Nephron (organoid): ENCODE measurements at regions not wholly inside any gene's neighbourhood (a gene's known extent, or its start where the extent isn't known, plus 50 kb on each side); places are given as distances from the start of the nearest gene placed in this dataset.

Source experiments
- H3K27ac Mint-ChIP-seq, 3 experiments: 2 replicates each; pipeline ENCODE4 v1.8.0; 2020; ENCODE audit warnings: mixed read lengths in 3 of 3, mild to moderate bottlenecking in 2 of 3, moderate library complexity in 1 of 3
- H3K27me3 Mint-ChIP-seq: 2 replicates; pipeline ENCODE4 v1.8.0; 2021; ENCODE audit warnings: low read depth, mild to moderate bottlenecking, moderate library complexity, mixed read lengths
- H3K36me3 Mint-ChIP-seq: 2 replicates; pipeline ENCODE4 v1.8.0; 2020; ENCODE audit warnings: low read depth, mixed read lengths
- H3K4me1 Mint-ChIP-seq: 2 replicates; pipeline ENCODE4 v1.8.0; 2020; ENCODE audit warnings: mixed read lengths
- H3K4me3 Mint-ChIP-seq, 3 experiments: 2 replicates each; pipeline ENCODE4 v1.8.0; 2020; ENCODE audit warnings: mild to moderate bottlenecking in 3 of 3, mixed read lengths in 3 of 3, moderate library complexity in 2 of 3
- H3K9me3 Mint-ChIP-seq: 2 replicates; pipeline ENCODE4 v1.8.0; 2020; ENCODE audit warnings: mixed read lengths
- TF ChIP-seq, protein P1 (sequence below), 3 experiments: fragments of 200-600 bp; sonication (generic); IDR thresholded peaks; one replicate each; pipeline ENCODE4 v1.5.0; 2021; ENCODE audit warnings: antibody characterized with exemption in 3 of 3; ENCODE audit not compliant: unreplicated experiment in 3 of 3

DNA sequence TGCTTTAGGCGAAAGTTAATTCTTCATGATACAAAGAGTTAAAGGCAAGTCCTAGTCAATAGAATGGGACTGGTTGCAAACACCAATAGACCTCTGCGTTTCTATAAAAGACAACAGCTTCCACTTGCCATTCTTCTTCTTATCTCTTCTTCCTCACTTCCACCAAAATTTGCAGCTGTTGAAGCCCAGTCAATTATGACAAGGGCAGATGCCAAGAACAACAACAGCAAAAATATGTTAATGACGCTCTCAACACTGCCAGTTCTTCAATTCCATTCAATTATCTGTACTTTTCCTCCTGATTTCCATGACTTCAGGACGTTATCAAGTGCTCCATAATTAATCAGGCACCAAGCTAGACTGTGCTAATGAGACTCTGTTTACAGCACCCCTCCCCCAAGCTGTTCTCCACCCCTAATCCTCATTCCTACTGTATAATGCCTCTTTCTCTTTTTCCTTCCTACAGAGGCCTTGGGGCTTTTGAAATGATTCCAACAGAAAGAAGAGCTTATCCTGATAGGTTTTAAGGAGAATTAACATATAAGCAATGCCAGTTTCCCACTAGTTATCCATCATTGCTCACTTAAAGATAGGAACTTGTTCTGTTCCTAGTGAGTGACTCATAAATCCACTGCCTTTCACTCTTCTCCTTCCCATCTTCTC is 1160.5 kb downstream of the IGSF11 start:
- H3K27ac Mint-ChIP-seq = peak overlapping the region; percentile 5 to 74 (median 69)
- no peaks in the 10 kb centered on the region for H3K27me3 Mint-ChIP-seq
- H3K4me3 Mint-ChIP-seq = no peak overlapping the region
- H3K36me3 Mint-ChIP-seq = no peaks in the 10 kb centered on the region
- no peaks in the 10 kb centered on the region for H3K9me3 Mint-ChIP-seq
- peaks cover 24% of the 10 kb centered on the region for H3K4me1 Mint-ChIP-seq
- TF ChIP-seq, protein P1, sequence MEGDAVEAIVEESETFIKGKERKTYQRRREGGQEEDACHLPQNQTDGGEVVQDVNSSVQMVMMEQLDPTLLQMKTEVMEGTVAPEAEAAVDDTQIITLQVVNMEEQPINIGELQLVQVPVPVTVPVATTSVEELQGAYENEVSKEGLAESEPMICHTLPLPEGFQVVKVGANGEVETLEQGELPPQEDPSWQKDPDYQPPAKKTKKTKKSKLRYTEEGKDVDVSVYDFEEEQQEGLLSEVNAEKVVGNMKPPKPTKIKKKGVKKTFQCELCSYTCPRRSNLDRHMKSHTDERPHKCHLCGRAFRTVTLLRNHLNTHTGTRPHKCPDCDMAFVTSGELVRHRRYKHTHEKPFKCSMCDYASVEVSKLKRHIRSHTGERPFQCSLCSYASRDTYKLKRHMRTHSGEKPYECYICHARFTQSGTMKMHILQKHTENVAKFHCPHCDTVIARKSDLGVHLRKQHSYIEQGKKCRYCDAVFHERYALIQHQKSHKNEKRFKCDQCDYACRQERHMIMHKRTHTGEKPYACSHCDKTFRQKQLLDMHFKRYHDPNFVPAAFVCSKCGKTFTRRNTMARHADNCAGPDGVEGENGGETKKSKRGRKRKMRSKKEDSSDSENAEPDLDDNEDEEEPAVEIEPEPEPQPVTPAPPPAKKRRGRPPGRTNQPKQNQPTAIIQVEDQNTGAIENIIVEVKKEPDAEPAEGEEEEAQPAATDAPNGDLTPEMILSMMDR (IDR thresholded peaks at IDR 0.05; ENCODE audit: unreplicated experiment in 3 of 3) = no peak

DNA sequence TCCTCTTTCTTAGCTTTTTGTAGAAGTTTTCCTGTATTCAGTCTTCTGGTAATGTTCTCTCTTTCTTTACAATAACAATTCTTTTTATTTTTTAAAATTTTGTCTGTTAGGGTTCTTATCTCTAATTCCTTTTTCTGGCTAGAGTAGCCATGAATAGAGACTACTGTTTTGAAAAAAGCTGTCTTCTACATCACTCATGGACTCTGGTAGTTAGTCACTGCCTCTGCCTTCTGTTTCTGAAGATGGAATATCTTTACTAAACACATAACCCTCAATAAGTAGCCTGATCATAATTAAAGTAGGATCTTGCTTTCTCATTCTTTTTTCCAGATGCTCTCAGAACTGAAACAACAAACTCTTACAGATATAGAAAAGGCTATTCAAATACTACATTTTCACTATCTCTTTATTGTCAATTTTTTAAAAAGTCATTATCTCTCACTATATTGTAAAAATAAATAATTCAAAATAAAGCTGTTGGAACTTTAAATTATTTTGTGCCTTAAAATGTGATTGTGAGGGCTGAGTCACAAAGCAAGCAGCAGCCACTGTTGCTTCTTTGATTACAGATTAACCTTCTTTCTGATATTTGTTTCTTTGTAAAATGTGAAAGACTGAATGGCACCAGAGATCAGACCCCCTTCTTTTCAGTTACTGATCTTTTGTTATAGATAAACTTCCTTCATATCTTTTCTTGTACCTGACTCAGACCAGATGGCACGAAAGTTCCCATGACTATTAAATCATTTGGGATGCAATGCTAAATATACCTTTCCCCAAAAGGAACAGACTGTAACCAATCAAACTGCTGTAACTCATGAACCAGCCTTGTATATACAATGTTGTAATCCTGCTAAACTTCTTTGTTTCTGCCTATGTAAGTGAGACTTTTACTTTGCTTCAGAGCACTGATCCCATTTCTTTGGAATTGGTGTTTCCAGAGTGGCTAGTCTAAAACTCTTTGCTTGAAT is 1159.5 kb downstream of the IGSF11 start:
- H3K36me3 Mint-ChIP-seq = no peaks in the 10 kb centered on the region
- peak overlapping the region in 2 of 3 experiments; percentile 69 to 74 for H3K27ac Mint-ChIP-seq
- no peaks in the 10 kb centered on the region for H3K9me3 Mint-ChIP-seq
- H3K4me1 Mint-ChIP-seq = peaks cover 24% of the 10 kb centered on the region
- H3K27me3 Mint-ChIP-seq = no peaks in the 10 kb centered on the region
- TF ChIP-seq, protein P1 (IDR thresholded peaks at IDR 0.05; ENCODE audit: unreplicated experiment in 3 of 3) = no peak
- no peak overlapping the region for H3K4me3 Mint-ChIP-seq

DNA sequence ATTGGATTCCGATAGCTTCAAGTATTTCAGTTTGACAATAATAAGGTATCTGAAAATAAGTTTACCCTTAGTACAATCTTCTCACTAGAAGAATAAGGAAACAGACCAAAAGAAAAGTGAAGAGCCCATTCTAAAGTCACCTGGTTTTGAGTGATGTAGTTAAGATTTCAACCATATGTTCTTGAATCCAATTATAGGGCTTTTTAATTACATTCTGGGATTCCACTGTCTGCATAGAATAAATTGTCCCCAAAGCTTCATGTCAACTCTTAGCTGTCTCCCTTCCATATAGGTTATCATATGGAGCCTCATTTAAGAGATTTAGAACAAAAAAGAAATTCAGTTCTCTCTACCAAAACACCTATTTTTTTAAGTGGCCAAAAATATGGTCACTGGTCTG is 1158.8 kb downstream of the IGSF11 start:
- H3K4me1 Mint-ChIP-seq = peaks cover 24% of the 10 kb centered on the region
- no peaks in the 10 kb centered on the region for H3K9me3 Mint-ChIP-seq

DNA sequence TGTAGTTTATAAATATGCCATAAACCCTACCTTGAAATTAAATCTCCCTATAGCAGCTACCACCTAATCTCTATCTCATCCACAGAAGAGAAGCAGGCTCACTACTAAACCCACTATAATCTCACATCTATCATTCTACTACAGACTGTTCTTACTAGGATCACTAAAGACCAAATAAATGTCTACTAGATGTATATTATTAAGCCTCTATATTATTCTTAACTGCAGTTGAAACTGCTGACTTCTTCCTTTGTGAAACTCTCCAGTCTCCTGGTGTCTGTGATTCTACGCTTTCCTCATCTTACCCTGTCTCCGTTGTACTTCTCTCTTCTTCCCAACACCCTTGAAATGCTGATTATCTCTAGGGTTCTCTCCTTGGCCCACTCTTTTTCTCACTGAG is 1154.0 kb downstream of the IGSF11 start:
- Mint-ChIP-seq H3K27ac (no peak overlapping the region), H3K4me3 (no peak overlapping the region), H3K4me1 (peaks cover under 1% of the 10 kb centered on the region), H3K36me3 (no peaks in the 10 kb centered on the region), H3K9me3 (no peaks in the 10 kb centered on the region), H3K27me3 (no peaks in the 10 kb centered on the region)
- TF ChIP-seq, protein P1 (IDR thresholded peaks at IDR 0.05; ENCODE audit: unreplicated experiment in 3 of 3) = no peak

More for the DNA sequence above, 1158.8 kb downstream of the IGSF11 start:
- TF ChIP-seq, protein P1 (IDR thresholded peaks at IDR 0.05; ENCODE audit: unreplicated experiment in 3 of 3) = no peak
- Mint-ChIP-seq H3K27me3 (no peaks in the 10 kb centered on the region), H3K27ac (no peak overlapping the region), H3K4me3 (no peak overlapping the region), H3K36me3 (no peaks in the 10 kb centered on the region)

DNA sequence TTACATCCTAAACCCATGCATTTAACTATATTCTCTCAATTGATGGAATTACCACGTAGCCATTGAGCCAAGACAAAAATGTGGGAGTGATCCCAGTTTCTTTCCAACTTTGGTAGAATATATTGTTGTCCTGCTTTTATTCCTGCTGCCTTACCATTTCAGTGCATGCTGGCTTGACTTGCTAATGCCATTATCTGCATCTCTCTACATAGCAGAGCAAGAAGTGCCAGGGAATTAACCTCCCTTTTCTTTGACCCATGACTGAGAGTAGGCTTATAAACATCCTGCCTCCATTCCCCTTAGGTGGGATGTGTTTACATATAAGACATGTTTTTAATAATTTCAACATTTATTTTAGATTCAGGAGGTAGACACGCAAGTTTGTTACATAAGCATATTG is 1153.4 kb downstream of the IGSF11 start:
- Mint-ChIP-seq H3K4me1 (no peaks in the 10 kb centered on the region), H3K27ac (no peak overlapping the region), H3K27me3 (no peaks in the 10 kb centered on the region), H3K9me3 (no peaks in the 10 kb centered on the region), H3K4me3 (no peak overlapping the region), H3K36me3 (no peaks in the 10 kb centered on the region)
- TF ChIP-seq, protein P1 (IDR thresholded peaks at IDR 0.05; ENCODE audit: unreplicated experiment in 3 of 3) = no peak
